ENCODE measurements at regions not wholly inside any gene's neighbourhood (a gene's known extent, or its start where the extent isn't known, plus 50 kb on each side); places are given as distances from the start of the nearest gene placed in this dataset.

DNA sequence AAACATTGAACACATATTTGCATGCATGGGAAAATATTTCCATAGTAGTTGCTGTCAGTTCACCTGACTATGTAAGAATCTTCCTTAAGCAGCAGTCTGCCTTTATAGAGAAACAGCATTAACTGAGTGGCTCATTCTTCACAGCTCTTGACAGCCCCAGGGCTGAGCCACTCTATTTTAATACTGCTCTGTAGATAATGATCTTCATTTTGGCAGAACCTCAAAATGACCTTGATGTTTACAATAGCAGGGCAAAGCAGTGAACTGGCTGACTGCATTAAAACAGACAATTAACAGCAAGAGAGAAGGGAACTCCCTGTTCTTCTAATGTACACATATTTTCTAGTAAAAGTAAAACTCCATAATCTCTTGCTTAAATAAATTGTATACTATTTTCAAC, 580.6 kb upstream of the SOX11 start:
- TF ChIP-seq EZH2phosphoT487 (IDR thresholded peaks at IDR 0.05; ENCODE audit: low read depth): no peak
- TF ChIP-seq, protein P1, sequence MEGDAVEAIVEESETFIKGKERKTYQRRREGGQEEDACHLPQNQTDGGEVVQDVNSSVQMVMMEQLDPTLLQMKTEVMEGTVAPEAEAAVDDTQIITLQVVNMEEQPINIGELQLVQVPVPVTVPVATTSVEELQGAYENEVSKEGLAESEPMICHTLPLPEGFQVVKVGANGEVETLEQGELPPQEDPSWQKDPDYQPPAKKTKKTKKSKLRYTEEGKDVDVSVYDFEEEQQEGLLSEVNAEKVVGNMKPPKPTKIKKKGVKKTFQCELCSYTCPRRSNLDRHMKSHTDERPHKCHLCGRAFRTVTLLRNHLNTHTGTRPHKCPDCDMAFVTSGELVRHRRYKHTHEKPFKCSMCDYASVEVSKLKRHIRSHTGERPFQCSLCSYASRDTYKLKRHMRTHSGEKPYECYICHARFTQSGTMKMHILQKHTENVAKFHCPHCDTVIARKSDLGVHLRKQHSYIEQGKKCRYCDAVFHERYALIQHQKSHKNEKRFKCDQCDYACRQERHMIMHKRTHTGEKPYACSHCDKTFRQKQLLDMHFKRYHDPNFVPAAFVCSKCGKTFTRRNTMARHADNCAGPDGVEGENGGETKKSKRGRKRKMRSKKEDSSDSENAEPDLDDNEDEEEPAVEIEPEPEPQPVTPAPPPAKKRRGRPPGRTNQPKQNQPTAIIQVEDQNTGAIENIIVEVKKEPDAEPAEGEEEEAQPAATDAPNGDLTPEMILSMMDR (IDR thresholded peaks at IDR 0.05; ENCODE audit: low read depth, low read length): no peak

Measured in OCI-LY3 (cell line).